Panc1 (cell line): ENCODE measurements at regions not wholly inside any gene's neighbourhood (a gene's known extent, or its start where the extent isn't known, plus 50 kb on each side); places are given as distances from the start of the nearest gene placed in this dataset.

Source experiments
- ATAC-seq: fragments of 200-7000 bp; cut with Tn5 transposase; 2 replicates; pipeline ENCODE4 v1.9.1; 2020; ENCODE audit warnings: mild to moderate bottlenecking, moderate library complexity
- BruUV-seq: library from RNA; stranded (reverse); fragments of 400-500 nt; replicated peaks from 2 replicates; lab custom pipeline; 2021; lab: Mats Ljungman, UMichigan
- CTCF ChIA-PET: fragments of 300-600 bp; sonication (Branson Sonifier 250); formaldehyde crosslinking; loops from one replicate; lab custom pipeline; 2022; ENCODE audit warnings: antibody characterized with exemption; lab: Charles Lee
- POLR2A ChIA-PET: fragments of 300-600 bp; sonication (Branson Sonifier 250); formaldehyde crosslinking; loops from one replicate; lab custom pipeline; 2022; ENCODE audit warnings: antibody characterized with exemption; lab: Charles Lee
- DNase-seq: peaks from one replicate; pipeline ENCODE4 v3.0.0-alpha.2; 2010; ENCODE audit warnings: low read depth, low spot score
- H3K27ac ChIP-seq: 2 replicates; pipeline ENCODE4 v1.5.1; 2011; ENCODE audit warnings: mild to moderate bottlenecking, low read length, inconsistent platforms
- H3K27me3 ChIP-seq: fragments of 200-500 bp; sonication (Bioruptor generic); 2 replicates; pipeline ENCODE4 v1.6.0; 2014; ENCODE audit warnings: low read length, inconsistent platforms; ENCODE audit not compliant: control insufficient read depth, insufficient read depth
- H3K36me3 ChIP-seq: fragments of 200-500 bp; sonication (Bioruptor generic); 2 replicates; pipeline ENCODE4 v1.5.1; 2014; ENCODE audit warnings: inconsistent platforms, mild to moderate bottlenecking, low read length, moderate library complexity; ENCODE audit not compliant: control insufficient read depth, insufficient read depth
- H3K4me1 ChIP-seq: 2 replicates; pipeline ENCODE4 v1.5.1; 2011; ENCODE audit warnings: inconsistent platforms, mild to moderate bottlenecking, low read length, moderate library complexity; ENCODE audit not compliant: control insufficient read depth, insufficient read depth
- H3K4me3 ChIP-seq, 2 experiments: 2 replicates each; pipeline ENCODE4 v1.5.1; 2011 to 2012; ENCODE audit warnings: low read depth in 2 of 2, low read length in 2 of 2, mild to moderate bottlenecking in 2 of 2, inconsistent platforms in 1 of 2, moderate library complexity in 1 of 2
- H3K9me3 ChIP-seq: fragments of 200-500 bp; sonication (Bioruptor generic); 2 replicates; pipeline ENCODE4 v1.5.1; 2014; ENCODE audit warnings: low read depth, mild to moderate bottlenecking, inconsistent platforms, low read length, moderate library complexity; ENCODE audit not compliant: control insufficient read depth, insufficient read depth
- POLR2AphosphoS5 ChIP-seq: IDR thresholded peaks from 2 replicates; pipeline ENCODE4 v1.6.1; 2012; ENCODE audit warnings: mild to moderate bottlenecking, low read depth, low read length, moderate library complexity
- REST ChIP-seq, 2 experiments: IDR thresholded peaks; 2 replicates each; pipeline ENCODE4 v1.6.1; 2011 to 2012; ENCODE audit warnings: low read depth in 2 of 2, control low read depth in 1 of 2, low read length in 1 of 2, mild to moderate bottlenecking in 1 of 2, moderate library complexity in 1 of 2; ENCODE audit not compliant: insufficient read depth in 1 of 2
- SIN3A ChIP-seq: IDR thresholded peaks from 2 replicates; pipeline ENCODE4 v1.6.1; 2012; ENCODE audit warnings: low read depth, mild to moderate bottlenecking, low read length, moderate library complexity, borderline replicate concordance; ENCODE audit not compliant: insufficient read depth
- TCF7L2 ChIP-seq: IDR thresholded peaks from 2 replicates; pipeline ENCODE4 v1.6.1; 2011; ENCODE audit warnings: mild to moderate bottlenecking, low read depth, low read length, inconsistent platforms
- in situ Hi-C: cut with HindIII; loops from 2 replicates; pipeline ENCODE4 v1.10.0; 2016; ENCODE audit warnings: low sequenced_read_pairs, low pct_unique_long_range_greater_than_20kb
- intact Hi-C: fragments of 100-400 bp; cut with micrococcal nuclease; formaldehyde crosslinking; loops from one replicate; pipeline ENCODE4 v1.10.0; 2022; ENCODE audit not compliant: unreplicated experiment
- TF ChIP-seq, protein P1 (sequence below): fragments of 450-650 bp; IDR thresholded peaks from 2 replicates; pipeline ENCODE4 v1.5.1; 2017; ENCODE audit warnings: mild to moderate bottlenecking

DNA sequence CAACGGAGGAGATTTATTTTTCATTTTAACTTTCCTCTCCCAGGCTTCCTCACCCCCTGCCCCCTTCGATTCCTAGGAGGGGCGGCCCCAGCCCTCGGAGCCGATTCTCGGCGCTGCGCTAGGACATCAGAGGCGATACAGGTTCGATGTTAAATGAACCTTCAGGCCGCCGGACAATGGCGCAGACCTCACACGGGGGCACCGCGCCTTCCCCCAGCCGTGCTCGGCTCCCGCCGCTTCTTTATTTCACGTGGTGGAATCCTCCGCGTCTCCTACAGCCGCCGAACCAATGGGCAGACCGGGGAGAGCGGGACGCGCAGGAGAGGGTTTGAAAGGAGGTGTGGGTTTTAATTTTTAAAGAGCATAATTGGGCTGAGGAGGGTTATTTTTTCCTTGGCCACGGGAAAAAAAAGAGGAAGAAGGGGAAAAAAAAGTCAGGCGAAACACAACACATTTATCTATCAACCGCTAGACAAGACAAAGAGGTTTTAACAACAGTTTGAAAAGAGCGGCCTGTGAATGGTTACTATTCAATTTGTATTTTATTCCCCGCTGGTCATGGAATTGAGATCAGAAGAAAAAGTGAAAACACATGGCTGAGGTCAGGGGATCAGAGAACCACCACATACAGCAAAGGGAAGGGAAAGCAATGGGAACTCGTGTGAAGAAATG is 126.8 kb downstream of the TMEM174 start:
- in situ Hi-C loops (no loop called here), intact Hi-C loops (no loop called here)
- peak overlapping the region; percentile 29 to 52 for H3K4me3 ChIP-seq
- H3K27me3 ChIP-seq = no peaks in the 10 kb centered on the region
- no peaks in the 10 kb centered on the region for H3K9me3 ChIP-seq
- ChIA-PET CTCF (no interaction called here), POLR2A (no interaction called here)
- H3K36me3 ChIP-seq = no peaks in the 10 kb centered on the region
- ATAC-seq = no peak
- BruUV-seq = no TSS peak
- H3K27ac ChIP-seq = no peak overlapping the region
- no peak for TF ChIP-seq REST (IDR thresholded peaks at IDR 0.05; ENCODE audit: insufficient read depth in 1 of 2, low read depth in 2 of 2, low read length in 1 of 2)
- no peak for TF ChIP-seq POLR2AphosphoS5
- no peak for TF ChIP-seq TCF7L2
- no peak for TF ChIP-seq SIN3A
- TF ChIP-seq, protein P1, sequence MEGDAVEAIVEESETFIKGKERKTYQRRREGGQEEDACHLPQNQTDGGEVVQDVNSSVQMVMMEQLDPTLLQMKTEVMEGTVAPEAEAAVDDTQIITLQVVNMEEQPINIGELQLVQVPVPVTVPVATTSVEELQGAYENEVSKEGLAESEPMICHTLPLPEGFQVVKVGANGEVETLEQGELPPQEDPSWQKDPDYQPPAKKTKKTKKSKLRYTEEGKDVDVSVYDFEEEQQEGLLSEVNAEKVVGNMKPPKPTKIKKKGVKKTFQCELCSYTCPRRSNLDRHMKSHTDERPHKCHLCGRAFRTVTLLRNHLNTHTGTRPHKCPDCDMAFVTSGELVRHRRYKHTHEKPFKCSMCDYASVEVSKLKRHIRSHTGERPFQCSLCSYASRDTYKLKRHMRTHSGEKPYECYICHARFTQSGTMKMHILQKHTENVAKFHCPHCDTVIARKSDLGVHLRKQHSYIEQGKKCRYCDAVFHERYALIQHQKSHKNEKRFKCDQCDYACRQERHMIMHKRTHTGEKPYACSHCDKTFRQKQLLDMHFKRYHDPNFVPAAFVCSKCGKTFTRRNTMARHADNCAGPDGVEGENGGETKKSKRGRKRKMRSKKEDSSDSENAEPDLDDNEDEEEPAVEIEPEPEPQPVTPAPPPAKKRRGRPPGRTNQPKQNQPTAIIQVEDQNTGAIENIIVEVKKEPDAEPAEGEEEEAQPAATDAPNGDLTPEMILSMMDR = no peak
- no peaks in the 10 kb centered on the region for H3K4me1 ChIP-seq
- no peak for DNase-seq

DNA sequence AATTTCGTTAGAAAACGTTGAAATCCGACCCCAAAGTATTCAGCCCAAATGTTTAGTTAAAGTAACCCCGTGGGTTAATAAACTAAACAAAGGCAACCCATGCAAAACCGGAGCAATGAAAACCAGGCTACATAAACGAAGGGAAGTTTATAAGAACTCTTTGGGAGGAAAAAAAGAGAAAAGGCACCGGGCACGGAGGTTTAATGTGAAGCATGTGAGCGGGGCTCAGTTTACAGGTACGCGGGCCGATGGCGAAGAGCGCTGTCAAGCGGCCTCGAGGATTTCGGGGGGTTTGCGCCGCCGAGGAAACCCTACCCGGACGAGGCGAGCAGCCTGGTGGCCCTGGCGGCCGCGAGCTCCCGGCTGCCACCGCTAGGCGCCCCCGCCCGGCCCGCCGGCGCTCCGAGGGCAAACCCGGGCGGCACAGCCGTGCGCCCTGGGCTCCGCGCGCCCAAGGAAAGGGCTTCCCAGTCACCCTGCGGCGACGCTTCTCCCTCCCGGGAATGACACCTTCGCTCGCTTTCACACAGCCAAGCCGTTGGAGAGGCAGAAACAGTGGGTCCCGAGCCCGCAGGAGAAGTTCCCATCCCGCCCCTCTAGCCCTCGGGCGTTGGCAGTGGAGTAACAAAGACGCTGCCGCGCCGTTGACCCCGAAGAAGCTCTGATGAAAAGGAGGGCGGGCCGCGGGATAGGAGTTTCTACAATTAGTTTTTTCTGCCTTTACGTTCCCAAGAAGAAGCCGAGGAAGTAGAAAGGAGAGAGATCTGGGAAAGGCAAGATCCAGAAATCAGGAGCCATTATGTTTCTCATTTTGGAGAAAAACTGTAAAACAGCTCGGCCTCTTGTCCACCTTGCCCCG is 126.0 kb downstream of the TMEM174 start:
- ChIA-PET CTCF (no interaction called here), POLR2A (no interaction called here)
- Histone ChIP-seq H3K27me3 (no peaks in the 10 kb centered on the region), H3K9me3 (no peaks in the 10 kb centered on the region), H3K4me1 (no peaks in the 10 kb centered on the region), H3K27ac (peak overlapping the region; percentile 34; the same call in 1 of the 2 replicates), H3K36me3 (no peaks in the 10 kb centered on the region), H3K4me3 (peak overlapping the region; percentile 29 to 52)
- peak; percentile 91 for ATAC-seq
- intact Hi-C loops = no loop called here
- in situ Hi-C loops = no loop called here
- BruUV-seq = no TSS peak
- no peak for DNase-seq
- TF ChIP-seq SIN3A (no peak), POLR2AphosphoS5 (no peak), REST (IDR thresholded peaks at IDR 0.05; ENCODE audit: insufficient read depth in 1 of 2, low read depth in 2 of 2, low read length in 1 of 2) (no peak), TCF7L2 (no peak)
- TF ChIP-seq, protein P1 = peak; percentile 55
